Testis (tissue), 2 donors: ENCODE measurements at regions not wholly inside any gene's neighbourhood (a gene's known extent, or its start where the extent isn't known, plus 50 kb on each side); places are given as distances from the start of the nearest gene placed in this dataset.

Experiments used
- DNase-seq: peaks from one replicate; pipeline ENCODE4 v3.0.0-alpha.2; 2019
- H3K27ac ChIP-seq, 2 donors: fragments of 200-600 bp; sonication (generic); one replicate each; pipeline ENCODE4 v1.5.1; 2019
- H3K27me3 ChIP-seq: fragments of 200-600 bp; sonication (generic); one replicate; pipeline ENCODE4 v1.5.1; 2019
- H3K36me3 ChIP-seq: fragments of 200-600 bp; sonication (generic); one replicate; pipeline ENCODE4 v1.5.1; 2017; ENCODE audit warnings: low read depth; ENCODE audit errors: missing control alignments
- H3K4me1 ChIP-seq: fragments of 200-600 bp; sonication (generic); one replicate; pipeline ENCODE4 v1.5.1; 2019
- H3K4me3 ChIP-seq, 2 donors: fragments of 200-600 bp; sonication (generic); one replicate each; pipeline ENCODE4 v1.5.1; 2017 to 2019
- H3K9me3 ChIP-seq: fragments of 200-600 bp; sonication (generic); one replicate; pipeline ENCODE4 v1.5.1; 2017
- CTCF ChIP-seq, 3 experiments: fragments of 450-650 bp in 2 of 3; fragments of 200-600 bp in 1 of 3; sonication (generic) in 1 of 3; IDR thresholded peaks; one replicate each; pipeline ENCODE4 v1.5.1; 2016 to 2019; ENCODE audit warnings: antibody characterized with exemption in 3 of 3, mild to moderate bottlenecking in 2 of 3, moderate library complexity in 1 of 3
- POLR2A ChIP-seq: fragments of 450-650 bp; IDR thresholded peaks from one replicate; pipeline ENCODE4 v1.6.1; 2017; ENCODE audit warnings: antibody characterized with exemption, mild to moderate bottlenecking, moderate library complexity
- WGBS, 2 donors: methylation state at CpG; one replicate each; pipeline ENCODE4 v1.1.5; 2018; 5-methylcytosine and 5-hydroxymethylcytosine counted together
- intact Hi-C: fragments of 100-400 bp; cut with DNase I; formaldehyde crosslinking; loops from one replicate; pipeline ENCODE4 v1.15.1; 2023; ENCODE audit warnings: low total_unique reads

GRCh38 chr16:47966325-47966724 is 189.5 kb downstream of the ABCC12 start:
- Histone ChIP-seq H3K9me3 (no peaks in the 10 kb centered on the region), H3K36me3 (no peaks in the 10 kb centered on the region), H3K27me3 (no peaks in the 10 kb centered on the region), H3K4me3 (no peak overlapping the region), H3K27ac (no peak overlapping the region), H3K4me1 (no peaks in the 10 kb centered on the region)
- WGBS, 2 donors = 85 to 88% methylated on average over 4 of the region's 4 CpGs
- intact Hi-C loops = no loop called here
- DNase-seq = no peak
- TF ChIP-seq CTCF (IDR thresholded peaks at IDR 0.05) = no peak
- TF ChIP-seq POLR2A = no peak

- Histone ChIP-seq H3K4me1 (no peaks in the 10 kb centered on the region), H3K9me3 (no peaks in the 10 kb centered on the region), H3K4me3 (no peak overlapping the region), H3K27me3 (no peaks in the 10 kb centered on the region), H3K27ac (no peak overlapping the region), H3K36me3 (no peaks in the 10 kb centered on the region)
- no peak for DNase-seq
- WGBS, 2 donors = 29 to 39% methylated on average over 2 of the region's 2 CpGs
- intact Hi-C loops = no loop called here
- TF ChIP-seq POLR2A (no peak), CTCF (IDR thresholded peaks at IDR 0.05) (no peak)
These were observed 190.4 kb downstream of the ABCC12 start for GRCh38 chr16:47965439-47965838.

- no peak for DNase-seq
- intact Hi-C loops = no loop called here
- Histone ChIP-seq H3K9me3 (no peaks in the 10 kb centered on the region), H3K4me3 (no peak overlapping the region), H3K27me3 (no peaks in the 10 kb centered on the region), H3K27ac (no peak overlapping the region), H3K36me3 (no peaks in the 10 kb centered on the region), H3K4me1 (no peaks in the 10 kb centered on the region)
- WGBS, 2 donors = 92 to 93% methylated on average over 5 of the region's 5 CpGs
- TF ChIP-seq POLR2A (no peak), CTCF (IDR thresholded peaks at IDR 0.05) (no peak)
These were observed 197.1 kb downstream of the ABCC12 start for GRCh38 chr16:47958726-47959125.

GRCh38 chr16:47956916-47957315 is 198.9 kb downstream of the ABCC12 start:
- Histone ChIP-seq H3K36me3 (no peaks in the 10 kb centered on the region), H3K4me1 (no peaks in the 10 kb centered on the region), H3K9me3 (no peaks in the 10 kb centered on the region), H3K4me3 (no peak overlapping the region), H3K27me3 (no peaks in the 10 kb centered on the region), H3K27ac (no peak overlapping the region)
- WGBS, 2 donors = 40 to 55% methylated on average over 2 of the region's 2 CpGs
- no peak for DNase-seq
- TF ChIP-seq POLR2A (no peak), CTCF (IDR thresholded peaks at IDR 0.05) (no peak)
- intact Hi-C loops = no loop called here

GRCh38 chr16:47949714-47950113 is 206.1 kb downstream of the ABCC12 start:
- no peaks in the 10 kb centered on the region for H3K4me1 ChIP-seq
- DNase-seq = no peak
- H3K27me3 ChIP-seq = no peaks in the 10 kb centered on the region
- no peak overlapping the region for H3K4me3 ChIP-seq
- 86% methylated on average over 9 of the region's 9 CpGs for WGBS, 2 donors
- H3K36me3 ChIP-seq = no peaks in the 10 kb centered on the region
- no peaks in the 10 kb centered on the region for H3K9me3 ChIP-seq
- H3K27ac ChIP-seq = no peak overlapping the region
- TF ChIP-seq CTCF (IDR thresholded peaks at IDR 0.05) (no peak), POLR2A (no peak)
- intact Hi-C loops = no loop called here
